ENCODE measurements at regions not wholly inside any gene's neighbourhood (a gene's known extent, or its start where the extent isn't known, plus 50 kb on each side); places are given as distances from the start of the nearest gene placed in this dataset.

- in situ Hi-C loops (cut with MboI; ENCODE audit: low pct_ligation_motif_present in 1 of 4, low pct_unique_long_range_greater_than_20kb in 1 of 4, low sequenced_read_pairs in 3 of 4) = no loop called here
- TF ChIP-seq POLR2AphosphoS5 (IDR thresholded peaks at IDR 0.05) = no peak
- TF ChIP-seq EP300 (IDR thresholded peaks at IDR 0.05; ENCODE audit: low read depth) = no peak
- no peak for TF ChIP-seq CTCF (IDR thresholded peaks at IDR 0.05)
- no peak for TF ChIP-seq POLR2A (IDR thresholded peaks at IDR 0.05)
- WGBS, 2 donors (ENCODE audit: low coverage in 1 of 2) = 31 to 100% methylated on average over 2 of the region's 2 CpGs
- no peak overlapping the region for H3K4me3 ChIP-seq
- H3K27ac ChIP-seq = no peak overlapping the region
- no peaks in the 10 kb centered on the region for H3K4me1 ChIP-seq
- intact Hi-C loops (cut with DNase I; ENCODE audit: low total_unique reads) = no loop called here
- no peak for DNase-seq
- no peaks in the 10 kb centered on the region for H3K9me3 ChIP-seq
- H3K27me3 ChIP-seq = no peaks in the 10 kb centered on the region
- no peaks in the 10 kb centered on the region for H3K36me3 ChIP-seq
Observed at GRCh38 chr13:50283017-50283416, 267.8 kb downstream of the KCNRG start.

- no peak for DNase-seq
- in situ Hi-C loops (cut with MboI; ENCODE audit: low pct_ligation_motif_present in 1 of 4, low pct_unique_long_range_greater_than_20kb in 1 of 4, low sequenced_read_pairs in 3 of 4) (no loop called here), intact Hi-C loops (cut with DNase I; ENCODE audit: low total_unique reads) (no loop called here)
- Histone ChIP-seq H3K27ac (no peak overlapping the region), H3K4me3 (no peak overlapping the region), H3K9me3 (no peaks in the 10 kb centered on the region), H3K4me1 (no peaks in the 10 kb centered on the region), H3K27me3 (no peaks in the 10 kb centered on the region), H3K36me3 (no peaks in the 10 kb centered on the region)
- TF ChIP-seq EP300 (IDR thresholded peaks at IDR 0.05; ENCODE audit: low read depth) (no peak), POLR2AphosphoS5 (IDR thresholded peaks at IDR 0.05) (no peak)
- 38 to 77% methylated on average over 2 of the region's 2 CpGs for WGBS, 2 donors (ENCODE audit: low coverage in 1 of 2)
Observed at GRCh38 chr13:50284540-50284939, 269.3 kb downstream of the KCNRG start.

GRCh38 chr13:50285283-50285682 is 270.0 kb downstream of the KCNRG start:
- intact Hi-C loops (cut with DNase I; ENCODE audit: low total_unique reads) (no loop called here), in situ Hi-C loops (cut with MboI; ENCODE audit: low pct_ligation_motif_present in 1 of 4, low pct_unique_long_range_greater_than_20kb in 1 of 4, low sequenced_read_pairs in 3 of 4) (no loop called here)
- Histone ChIP-seq H3K4me3 (no peak overlapping the region), H3K4me1 (no peaks in the 10 kb centered on the region), H3K27me3 (no peaks in the 10 kb centered on the region), H3K9me3 (no peaks in the 10 kb centered on the region), H3K27ac (no peak overlapping the region), H3K36me3 (no peaks in the 10 kb centered on the region)
- DNase-seq = no peak
- TF ChIP-seq POLR2AphosphoS5 (IDR thresholded peaks at IDR 0.05) (no peak), EP300 (IDR thresholded peaks at IDR 0.05; ENCODE audit: low read depth) (no peak), CTCF (IDR thresholded peaks at IDR 0.05) (no peak), POLR2A (IDR thresholded peaks at IDR 0.05) (no peak)
- WGBS, 2 donors (ENCODE audit: low coverage in 1 of 2) = 85 to 96% methylated on average over 3 of the region's 3 CpGs

DNA sequence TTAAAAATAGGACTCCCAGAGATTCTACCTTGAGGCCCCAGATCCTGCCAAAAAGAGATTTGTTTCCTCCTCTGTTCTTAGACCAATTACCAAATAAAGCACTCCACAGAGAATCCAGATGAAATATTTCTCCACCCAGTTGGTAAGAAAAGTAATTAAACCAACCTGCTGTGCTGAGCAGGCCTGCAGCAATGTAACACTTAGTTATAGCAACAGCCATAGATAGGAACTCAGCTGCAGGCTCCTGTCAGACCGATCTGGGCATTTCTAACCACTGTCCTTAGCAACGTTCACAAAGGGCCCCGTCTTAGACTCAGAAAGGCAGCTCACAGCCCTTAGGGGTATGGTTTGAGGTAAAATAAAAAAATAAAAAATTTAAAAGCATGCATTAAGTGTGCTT is 271.1 kb downstream of the KCNRG start:
- in situ Hi-C loops (cut with MboI; ENCODE audit: low pct_ligation_motif_present in 1 of 4, low pct_unique_long_range_greater_than_20kb in 1 of 4, low sequenced_read_pairs in 3 of 4) = no loop called here
- Histone ChIP-seq H3K4me3 (no peak overlapping the region), H3K27me3 (no peaks in the 10 kb centered on the region), H3K27ac (no peak overlapping the region), H3K36me3 (no peaks in the 10 kb centered on the region), H3K4me1 (no peaks in the 10 kb centered on the region), H3K9me3 (no peaks in the 10 kb centered on the region)
- TF ChIP-seq POLR2AphosphoS5 (IDR thresholded peaks at IDR 0.05) (no peak), CTCF (IDR thresholded peaks at IDR 0.05) (no peak), EP300 (IDR thresholded peaks at IDR 0.05; ENCODE audit: low read depth) (no peak), POLR2A (IDR thresholded peaks at IDR 0.05) (no peak)
- no peak for DNase-seq
- 81 to 90% methylated on average over 3 of the region's 3 CpGs for WGBS, 2 donors (ENCODE audit: low coverage in 1 of 2)
- intact Hi-C loops (cut with DNase I; ENCODE audit: low total_unique reads) = no loop called here

- Histone ChIP-seq H3K4me3 (no peak overlapping the region), H3K36me3 (no peaks in the 10 kb centered on the region), H3K27me3 (no peaks in the 10 kb centered on the region), H3K27ac (no peak overlapping the region), H3K9me3 (no peaks in the 10 kb centered on the region), H3K4me1 (no peaks in the 10 kb centered on the region)
- 50 to 92% methylated on average over 1 of the region's 1 CpG for WGBS, 2 donors (ENCODE audit: low coverage in 1 of 2)
- in situ Hi-C loops (cut with MboI; ENCODE audit: low pct_ligation_motif_present in 1 of 4, low pct_unique_long_range_greater_than_20kb in 1 of 4, low sequenced_read_pairs in 3 of 4) (no loop called here), intact Hi-C loops (cut with DNase I; ENCODE audit: low total_unique reads) (no loop called here)
- TF ChIP-seq POLR2A (IDR thresholded peaks at IDR 0.05) (no peak), POLR2AphosphoS5 (IDR thresholded peaks at IDR 0.05) (no peak), CTCF (IDR thresholded peaks at IDR 0.05) (no peak), EP300 (IDR thresholded peaks at IDR 0.05; ENCODE audit: low read depth) (no peak)
- no peak for DNase-seq
Observed at GRCh38 chr13:50290186-50290585, 274.9 kb downstream of the KCNRG start.

All from transverse colon (tissue), 4 donors.